ENCODE measurements at regions not wholly inside any gene's neighbourhood (a gene's known extent, or its start where the extent isn't known, plus 50 kb on each side); places are given as distances from the start of the nearest gene placed in this dataset.

DNA sequence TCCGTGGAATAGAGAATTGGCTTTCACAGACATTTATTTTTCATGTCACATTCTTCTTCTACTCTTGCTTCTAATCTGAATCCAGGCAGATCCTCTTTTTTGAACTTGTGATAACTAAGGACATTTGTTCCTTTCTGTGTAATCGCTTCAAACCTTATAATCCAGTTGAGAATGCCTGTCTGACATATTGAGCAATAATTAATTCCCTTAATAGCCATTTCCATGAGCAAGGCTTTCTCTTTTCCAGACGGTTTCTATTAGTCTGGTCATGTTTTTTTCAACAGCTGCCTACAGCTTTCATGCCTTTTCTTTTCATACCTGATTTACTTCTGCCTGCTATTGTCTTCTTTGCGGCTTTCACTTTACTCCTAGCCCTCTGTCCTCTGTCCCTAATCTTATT, 163.4 kb downstream of the CYYR1 start:
- TF ChIP-seq CTCF (IDR thresholded peaks at IDR 0.05; ENCODE audit: insufficient read depth, low read length) (no peak), GABPA (IDR thresholded peaks at IDR 0.05; ENCODE audit: low read depth) (no peak), SPI1 (IDR thresholded peaks at IDR 0.05; ENCODE audit: borderline replicate concordance, low read depth) (no peak)

Measured in HL-60 (cell line).